GM23338 (cell line): ENCODE measurements at regions not wholly inside any gene's neighbourhood (a gene's known extent, or its start where the extent isn't known, plus 50 kb on each side); places are given as distances from the start of the nearest gene placed in this dataset.

ENCODE experiments used
- ATAC-seq: fragments of 200-7000 bp; cut with Tn5 transposase; 3 replicates; pipeline ENCODE4 v1.9.1; 2020
- DNase-seq: peaks from one replicate; pipeline ENCODE4 v3.0.0-alpha.2; 2015; ENCODE audit warnings: low spot score
- H2AFZ ChIP-seq: fragments of 200-600 bp; sonication (generic); 2 replicates; pipeline ENCODE4 v1.8.0; 2016; ENCODE audit warnings: antibody characterized with exemption, mild to moderate bottlenecking, moderate library complexity
- H3F3A ChIP-seq: fragments of 200-600 bp; sonication (generic); replicated peaks from 2 replicates; pipeline ENCODE4 v1.8.0; 2017; ENCODE audit warnings: antibody characterized with exemption, mixed run types, low read depth
- H3K27ac ChIP-seq: fragments of 200-600 bp; sonication (generic); 2 replicates; pipeline ENCODE4 v1.6.1; 2016; ENCODE audit warnings: low read depth
- H3K27me3 ChIP-seq: fragments of 200-600 bp; sonication (generic); 2 replicates; pipeline ENCODE4 v1.8.0; 2016; ENCODE audit warnings: mild to moderate bottlenecking, mixed run types, moderate library complexity; ENCODE audit not compliant: insufficient read depth
- H3K36me3 ChIP-seq: fragments of 200-600 bp; sonication (generic); 2 replicates; pipeline ENCODE4 v1.8.0; 2016; ENCODE audit warnings: mild to moderate bottlenecking; ENCODE audit not compliant: insufficient read depth
- H3K4me1 ChIP-seq: fragments of 200-600 bp; sonication (generic); 2 replicates; pipeline ENCODE4 v1.8.0; 2016; ENCODE audit warnings: mild to moderate bottlenecking, moderate library complexity; ENCODE audit not compliant: insufficient read depth
- H3K4me2 ChIP-seq: fragments of 200-600 bp; sonication (generic); 2 replicates; pipeline ENCODE4 v1.7.1; 2017; ENCODE audit warnings: mixed run types
- H3K4me3 ChIP-seq: fragments of 200-600 bp; sonication (generic); 2 replicates; pipeline ENCODE4 v1.6.1; 2016; ENCODE audit warnings: mixed run types
- H3K79me2 ChIP-seq: fragments of 200-600 bp; sonication (generic); replicated peaks from 2 replicates; pipeline ENCODE4 v1.8.0; 2017; ENCODE audit warnings: mild to moderate bottlenecking; ENCODE audit not compliant: insufficient read depth
- H3K9me2 ChIP-seq: fragments of 200-600 bp; sonication (generic); 2 replicates; pipeline ENCODE4 v1.8.0; 2017; ENCODE audit not compliant: insufficient read depth
- H4K20me1 ChIP-seq: fragments of 200-600 bp; sonication (generic); replicated peaks from 2 replicates; pipeline ENCODE4 v1.8.0; 2017; ENCODE audit warnings: mild to moderate bottlenecking; ENCODE audit not compliant: insufficient read depth
- H3K27ac Mint-ChIP-seq: 2 replicates; pipeline ENCODE4 v1.8.0; 2020; ENCODE audit warnings: inconsistent platforms, mild to moderate bottlenecking, moderate library complexity, mixed read lengths
- H3K27me3 Mint-ChIP-seq: 3 replicates; pipeline ENCODE4 v1.8.0; 2022; ENCODE audit warnings: low read depth, mild to moderate bottlenecking, moderate library complexity, mixed read lengths, inconsistent platforms; ENCODE audit not compliant: insufficient read depth, poor library complexity
- H3K36me3 Mint-ChIP-seq: 3 replicates; pipeline ENCODE4 v1.8.0; 2021; ENCODE audit warnings: low read depth, mild to moderate bottlenecking, inconsistent platforms, moderate library complexity, mixed read lengths
- H3K4me1 Mint-ChIP-seq: 3 replicates; pipeline ENCODE4 v1.8.0; 2020; ENCODE audit warnings: mild to moderate bottlenecking, inconsistent platforms, mixed read lengths
- H3K4me3 Mint-ChIP-seq: 3 replicates; pipeline ENCODE4 v1.8.0; 2021; ENCODE audit warnings: moderate library complexity, mild to moderate bottlenecking, inconsistent platforms, mixed read lengths
- H3K9me3 Mint-ChIP-seq: 3 replicates; pipeline ENCODE4 v1.8.0; 2020; ENCODE audit warnings: moderate library complexity, mild to moderate bottlenecking, inconsistent platforms, mixed read lengths
- CREB1 ChIP-seq: fragments of 250-450 bp; sonication (Bioruptor Pico); IDR thresholded peaks from 2 replicates; pipeline ENCODE4 v1.5.0; 2020; ENCODE audit warnings: low read depth, mild to moderate bottlenecking, moderate library complexity
- ETS1 ChIP-seq: IDR thresholded peaks from 2 replicates; pipeline ENCODE4 v1.6.1; 2016; ENCODE audit warnings: antibody characterized with exemption
- EZH2 ChIP-seq: fragments of 200-600 bp; sonication (generic); IDR thresholded peaks from one replicate; pipeline ENCODE4 v1.8.0; 2017; ENCODE audit warnings: antibody characterized with exemption, mild to moderate bottlenecking, low read depth; ENCODE audit not compliant: unreplicated experiment
- JUNB ChIP-seq: IDR thresholded peaks from one replicate; pipeline ENCODE4 v1.6.1; 2016; ENCODE audit warnings: antibody characterized with exemption; ENCODE audit not compliant: unreplicated experiment
- NANOG ChIP-seq: IDR thresholded peaks from 2 replicates; pipeline ENCODE4 v1.6.1; 2016; ENCODE audit warnings: antibody characterized with exemption, borderline replicate concordance
- POLR2AphosphoS5 ChIP-seq: IDR thresholded peaks from 2 replicates; pipeline ENCODE4 v1.6.1; 2016; ENCODE audit warnings: antibody characterized with exemption, low read depth
- STAT1 ChIP-seq: IDR thresholded peaks from one replicate; pipeline ENCODE4 v1.6.1; 2016; ENCODE audit warnings: antibody characterized with exemption; ENCODE audit not compliant: unreplicated experiment
- ZNF114 ChIP-seq: fragments of 250-450 bp; sonication (Bioruptor Pico); IDR thresholded peaks from 2 replicates; pipeline ENCODE4 v1.5.0; 2020; ENCODE audit warnings: mild to moderate bottlenecking, moderate library complexity
- ZNF462 ChIP-seq: fragments of 250-450 bp; sonication (Bioruptor Pico); IDR thresholded peaks from 2 replicates; pipeline ENCODE4 v1.5.0; 2020; ENCODE audit warnings: mild to moderate bottlenecking, moderate library complexity

- TF ChIP-seq ZNF462 (CRISPR knock-in tag) (no peak), JUNB (no peak), POLR2AphosphoS5 (no peak), ZNF114 (CRISPR knock-in tag) (no peak), STAT1 (no peak)
Observed at GRCh38 chr12:38124247-38125012, 192.1 kb upstream of the ALG10B start (continued).

DNA sequence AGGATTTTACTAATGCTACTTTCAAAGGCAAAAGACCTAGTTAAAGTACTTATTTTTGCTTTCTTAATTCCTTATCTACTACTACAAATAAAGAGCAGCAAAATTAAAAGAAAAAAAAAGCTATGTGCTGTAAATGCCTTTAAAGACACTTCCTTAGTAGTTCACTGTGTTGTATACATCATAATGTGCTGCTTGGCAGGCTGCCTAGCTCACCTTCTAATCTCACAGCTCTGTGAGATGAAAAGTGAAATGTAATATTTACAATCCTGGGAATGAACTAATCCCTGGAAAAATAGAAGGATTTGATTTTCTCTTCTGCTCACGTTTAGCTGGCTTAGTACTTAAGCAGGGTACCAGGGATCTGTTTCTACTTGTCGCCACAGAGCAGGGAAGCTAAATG is 184.4 kb upstream of the ALG10B start:
- Histone ChIP-seq H3K4me2 (no peak overlapping the region), H3K9me2 (no peaks in the 10 kb centered on the region), H3F3A (no peaks in the 10 kb centered on the region), H3K27me3 (no peaks in the 10 kb centered on the region), H4K20me1 (no peaks in the 10 kb centered on the region), H3K36me3 (no peaks in the 10 kb centered on the region), H2AFZ (no peak overlapping the region), H3K4me3 (no peak overlapping the region), H3K79me2 (no peaks in the 10 kb centered on the region), H3K4me1 (no peaks in the 10 kb centered on the region), H3K27ac (no peak overlapping the region)
- H3K27ac Mint-ChIP-seq, result no peak overlapping the region
- H3K4me3 Mint-ChIP-seq, result no peak overlapping the region
- peaks cover 42% of the 10 kb centered on the region for H3K36me3 Mint-ChIP-seq
- ATAC-seq (no peak), DNase-seq (no peak)
- no peaks in the 10 kb centered on the region for H3K4me1 Mint-ChIP-seq
- H3K9me3 Mint-ChIP-seq, result peaks cover 95% of the 10 kb centered on the region
- H3K27me3 Mint-ChIP-seq, result peaks cover 2% of the 10 kb centered on the region
- no peak for TF ChIP-seq POLR2AphosphoS5
- TF ChIP-seq CREB1 (CRISPR knock-in tag), result no peak
- TF ChIP-seq EZH2, result no peak
- TF ChIP-seq STAT1, result no peak
- no peak for TF ChIP-seq NANOG
- no peak for TF ChIP-seq JUNB
- TF ChIP-seq ETS1, result no peak
